Cardiac muscle cell (in vitro differentiated cells and primary cell): ENCODE measurements at regions not wholly inside any gene's neighbourhood (a gene's known extent, or its start where the extent isn't known, plus 50 kb on each side); places are given as distances from the start of the nearest gene placed in this dataset.
"Not testable (repeated sequence)": the region's sequence is repeated elsewhere in the genome, so short reads cannot be mapped to it uniquely, and the experiment has no call there.

ENCODE experiments used
- DNase-seq, 2 donors: peaks; one replicate each; pipeline versions ENCODE4 v3.0.0 to v3.0.0-alpha.2; 2010 to 2017; ENCODE audit warnings: low read depth in 1 of 2, low spot score in 1 of 2
- H3K27ac ChIP-seq: fragments of 200-600 bp; sonication (generic); 2 replicates; pipeline ENCODE4 v1.5.1; 2016
- H3K27me3 ChIP-seq: fragments of 200-600 bp; sonication (generic); 2 replicates; pipeline ENCODE4 v1.6.0; 2016; ENCODE audit warnings: control low read depth
- H3K36me3 ChIP-seq: fragments of 200-600 bp; sonication (generic); 2 replicates; pipeline ENCODE4 v1.5.1; 2016; ENCODE audit warnings: control low read depth
- H3K4me1 ChIP-seq: fragments of 200-600 bp; sonication (generic); 2 replicates; pipeline ENCODE4 v1.8.1; 2017; ENCODE audit warnings: low read depth, mild to moderate bottlenecking, mixed run types
- H3K4me3 ChIP-seq: fragments of 200-600 bp; sonication (generic); 2 replicates; pipeline ENCODE4 v1.5.1; 2016; ENCODE audit warnings: mild to moderate bottlenecking
- H3K9me3 ChIP-seq: fragments of 200-600 bp; sonication (generic); 2 replicates; pipeline ENCODE4 v1.5.1; 2017; ENCODE audit warnings: low read depth, mild to moderate bottlenecking, control low read depth
- CTCF ChIP-seq: IDR thresholded peaks from 2 replicates; pipeline ENCODE4 v1.5.1; 2012; ENCODE audit warnings: low read depth, mild to moderate bottlenecking, low read length

- not testable (repeated sequence) for H3K27me3 ChIP-seq, H3K4me1 ChIP-seq, H3K27ac ChIP-seq, H3K36me3 ChIP-seq, DNase-seq, H3K9me3 ChIP-seq, H3K4me3 ChIP-seq
Observed at GRCh38 chr16:21350851-21351250, 72.8 kb upstream of the CRYM start.

- H3K4me3 ChIP-seq, H3K9me3 ChIP-seq, H3K4me1 ChIP-seq, DNase-seq, H3K36me3 ChIP-seq, H3K27me3 ChIP-seq, H3K27ac ChIP-seq: not testable (repeated sequence)
Observed at GRCh38 chr16:21349336-21349735, 71.2 kb upstream of the CRYM start.

DNA sequence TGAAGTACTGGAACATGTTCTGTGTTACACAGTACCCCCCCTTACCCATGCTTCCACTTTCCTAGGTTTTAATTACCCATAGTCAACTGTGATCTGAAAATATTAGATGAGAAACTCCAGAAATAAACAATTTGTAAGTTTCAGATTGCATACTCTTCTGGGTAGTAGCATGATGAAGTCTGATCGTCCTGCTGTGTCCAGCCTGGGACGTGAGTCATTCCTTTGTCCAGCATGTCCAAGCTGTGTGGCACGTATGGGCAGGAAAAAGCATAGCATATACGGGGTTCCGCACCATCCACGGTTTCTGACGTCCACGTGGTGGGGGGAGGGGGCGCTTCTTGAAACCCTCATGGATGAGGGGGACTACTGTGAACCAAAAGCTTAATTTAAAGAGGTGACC, 70.7 kb upstream of the CRYM start:
- H3K36me3 ChIP-seq, DNase-seq, H3K27me3 ChIP-seq, H3K4me3 ChIP-seq, H3K9me3 ChIP-seq, H3K27ac ChIP-seq, H3K4me1 ChIP-seq: not testable (repeated sequence)

- not testable (repeated sequence) for H3K4me3 ChIP-seq, DNase-seq, H3K36me3 ChIP-seq, H3K27ac ChIP-seq, H3K9me3 ChIP-seq, H3K27me3 ChIP-seq, H3K4me1 ChIP-seq
Observed at GRCh38 chr16:21347538-21347937, 69.4 kb upstream of the CRYM start.

DNA sequence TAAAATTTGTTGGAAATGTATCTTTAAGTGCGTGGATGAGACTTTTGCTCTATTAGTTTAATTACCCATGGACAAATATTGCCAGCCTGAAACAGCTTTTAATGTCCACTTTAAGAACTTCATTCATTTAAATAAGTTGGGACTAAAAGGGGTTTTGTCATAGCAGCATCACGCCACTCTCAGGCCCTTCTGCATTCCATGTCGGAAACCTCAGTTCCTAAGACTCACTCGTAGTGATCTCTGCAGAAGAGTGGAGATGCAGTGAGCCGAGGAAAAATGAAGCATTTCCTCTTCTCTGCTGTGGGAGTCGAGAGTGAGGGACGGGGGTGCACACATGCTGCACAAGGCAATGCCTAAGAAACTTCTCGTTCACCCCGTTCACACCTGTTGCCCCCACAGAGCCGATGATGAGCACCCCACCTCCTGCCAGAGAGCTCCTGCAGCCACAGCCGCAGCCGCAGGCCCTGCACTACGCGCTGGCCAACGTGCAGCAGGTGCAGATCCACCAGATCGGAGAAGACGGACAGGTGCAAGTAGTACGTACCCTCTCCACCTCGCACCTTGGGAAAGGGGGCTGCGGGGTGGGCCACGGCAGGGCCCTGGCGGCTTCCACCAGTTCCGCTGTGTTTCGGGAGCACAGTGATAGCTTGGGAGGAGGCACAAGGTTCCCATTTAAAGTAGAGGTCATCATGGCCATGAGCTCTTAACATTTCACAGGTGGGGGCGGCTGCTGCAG, 68.8 kb upstream of the CRYM start:
- not testable (repeated sequence) for H3K36me3 ChIP-seq, DNase-seq, H3K27me3 ChIP-seq, H3K27ac ChIP-seq, H3K4me3 ChIP-seq, H3K4me1 ChIP-seq, H3K9me3 ChIP-seq

DNA sequence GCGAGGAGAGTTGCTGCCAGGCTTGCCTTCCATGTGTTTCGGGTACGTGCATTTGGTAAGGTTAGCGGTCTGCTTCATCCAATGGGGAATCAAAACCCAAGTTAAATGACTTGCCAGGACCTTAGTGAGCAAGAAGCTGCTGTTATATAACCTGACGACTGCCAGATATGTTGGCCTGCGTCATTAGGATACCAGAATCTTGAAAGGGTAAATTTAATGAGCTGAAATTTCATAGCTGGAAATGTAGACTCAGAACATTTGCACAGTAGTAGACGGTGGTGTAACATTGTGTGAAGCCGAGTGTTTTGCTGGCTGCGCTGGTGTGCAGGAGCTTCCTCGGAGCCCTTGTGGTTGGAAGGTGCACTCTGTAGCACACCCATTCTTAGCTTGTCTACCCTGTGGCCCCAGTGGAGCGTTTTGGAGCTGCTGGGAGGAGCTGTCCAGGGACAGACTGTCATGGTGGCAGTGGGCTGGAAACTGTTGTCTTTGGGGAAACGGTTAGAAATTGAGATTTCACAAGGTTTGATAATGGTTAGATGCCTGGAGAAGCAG, 66.3 kb upstream of the CRYM start:
- H3K9me3 ChIP-seq, H3K4me3 ChIP-seq, H3K36me3 ChIP-seq, H3K27ac ChIP-seq, H3K27me3 ChIP-seq, H3K4me1 ChIP-seq, DNase-seq: not testable (repeated sequence)

- H3K36me3 ChIP-seq, result no peaks in the 10 kb centered on the region
- DNase-seq, result no peak
- H3K4me3 ChIP-seq, result no peak overlapping the region
- no peaks in the 10 kb centered on the region for H3K27me3 ChIP-seq
- H3K9me3 ChIP-seq, result no peaks in the 10 kb centered on the region
- no peak for TF ChIP-seq CTCF
- no peak overlapping the region for H3K27ac ChIP-seq
- no peaks in the 10 kb centered on the region for H3K4me1 ChIP-seq
Observed at GRCh38 chr16:21341101-21341500, 63.0 kb upstream of the CRYM start.

GRCh38 chr16:21339941-21340340, 61.9 kb upstream of the CRYM start:
- no peaks in the 10 kb centered on the region for H3K9me3 ChIP-seq
- no peak overlapping the region for H3K27ac ChIP-seq
- no peaks in the 10 kb centered on the region for H3K4me1 ChIP-seq
- no peak for TF ChIP-seq CTCF
- DNase-seq, result no peak
- H3K4me3 ChIP-seq, result no peak overlapping the region
- H3K27me3 ChIP-seq, result no peaks in the 10 kb centered on the region
- no peaks in the 10 kb centered on the region for H3K36me3 ChIP-seq

DNA sequence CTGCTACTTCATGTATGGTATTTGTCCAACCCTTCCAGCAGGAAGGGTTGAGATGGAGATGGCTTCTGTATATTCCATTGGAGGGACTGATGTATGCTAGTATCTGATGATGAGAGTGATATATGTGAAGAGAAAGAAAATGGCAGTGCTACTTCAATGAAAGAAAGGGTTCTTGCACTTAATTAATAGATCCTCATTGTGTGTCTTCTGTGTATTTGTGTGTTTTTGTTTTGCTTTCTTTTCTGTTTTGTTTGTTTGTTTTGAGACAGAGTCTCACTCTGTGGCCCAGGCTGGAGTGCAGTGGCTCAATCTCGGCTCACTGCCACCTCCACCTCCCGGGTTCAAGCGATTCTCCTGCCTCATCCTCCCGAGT, 61.2 kb upstream of the CRYM start:
- TF ChIP-seq CTCF, result no peak
- H3K4me1 ChIP-seq, result no peaks in the 10 kb centered on the region
- DNase-seq, result no peak
- H3K4me3 ChIP-seq, result no peak overlapping the region
- H3K9me3 ChIP-seq, result no peaks in the 10 kb centered on the region
- H3K36me3 ChIP-seq, result no peaks in the 10 kb centered on the region
- no peak overlapping the region for H3K27ac ChIP-seq
- no peaks in the 10 kb centered on the region for H3K27me3 ChIP-seq
